ENCODE measurements at regions not wholly inside any gene's neighbourhood (a gene's known extent, or its start where the extent isn't known, plus 50 kb on each side); places are given as distances from the start of the nearest gene placed in this dataset.

- no peak for TF ChIP-seq CTCF (conservative IDR thresholded peaks at IDR 0.05 in 1 of 2, IDR thresholded peaks at IDR 0.05 in 1 of 2; ENCODE audit: extremely low read depth in 1 of 2, insufficient read depth in 1 of 2, low read depth in 1 of 2, low read length in 2 of 2)
- no peak for TF ChIP-seq EZH2 (IDR thresholded peaks at IDR 0.05; ENCODE audit: borderline replicate concordance, low read length)
These were observed 1067.7 kb upstream of the PABPC4L start for GRCh38 chr4:135269125-135269890.

Measured in mammary epithelial cell (primary cell).